GM21423 (cell line): ENCODE measurements at regions not wholly inside any gene's neighbourhood (a gene's known extent, or its start where the extent isn't known, plus 50 kb on each side); places are given as distances from the start of the nearest gene placed in this dataset.

Experiments
- ATAC-seq: cut with Tn5 transposase; IDR thresholded peaks from one replicate; pipeline ENCODE4 v1.9.1; 2021; ENCODE audit warnings: mild to moderate bottlenecking, moderate library complexity; ENCODE audit not compliant: unreplicated experiment

- no peak for ATAC-seq
These were observed 212.1 kb upstream of the RTL1 start for GRCh38 chr14:101115652-101116051.

DNA sequence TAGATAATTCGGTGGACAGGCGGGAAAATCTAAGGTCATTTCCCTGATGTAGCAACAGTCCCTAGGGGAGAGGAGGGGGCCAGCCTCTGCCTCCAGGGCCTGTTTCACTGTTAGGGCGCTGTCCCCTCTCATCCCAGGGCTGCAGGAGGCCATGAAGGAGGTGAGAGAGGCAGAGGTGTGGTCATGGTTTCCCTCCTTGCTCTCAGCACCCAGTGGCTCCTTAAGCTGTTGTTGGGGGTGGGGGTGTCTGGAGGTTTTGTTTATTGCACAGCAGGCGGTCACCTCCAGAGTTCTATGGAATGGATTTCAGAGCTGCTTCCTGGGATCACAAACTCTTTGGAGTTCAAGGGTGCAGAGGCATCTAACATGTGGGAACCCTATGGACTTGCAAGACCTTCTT is 212.5 kb upstream of the RTL1 start:
- ATAC-seq, result no peak

- ATAC-seq, result no peak
These were observed 213.1 kb upstream of the RTL1 start for GRCh38 chr14:101116486-101117130.

DNA sequence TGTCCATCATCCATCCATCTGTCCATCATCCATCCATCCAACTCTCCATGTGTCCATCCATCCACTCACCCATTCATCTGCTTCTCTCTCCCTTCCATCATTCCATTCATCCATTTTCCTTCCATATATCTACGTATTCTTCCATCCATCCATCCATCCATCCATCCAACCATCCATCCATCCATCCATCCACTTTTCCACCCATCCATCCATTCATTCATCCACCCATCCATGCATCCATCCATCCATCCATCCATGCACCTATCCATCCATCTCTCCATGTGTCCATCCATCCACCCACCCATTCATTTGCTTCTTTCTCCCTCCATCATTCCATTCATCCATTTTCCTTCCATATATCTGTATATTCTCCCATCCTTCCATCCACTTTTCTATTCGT is 214.0 kb upstream of the RTL1 start:
- ATAC-seq, result no peak

DNA sequence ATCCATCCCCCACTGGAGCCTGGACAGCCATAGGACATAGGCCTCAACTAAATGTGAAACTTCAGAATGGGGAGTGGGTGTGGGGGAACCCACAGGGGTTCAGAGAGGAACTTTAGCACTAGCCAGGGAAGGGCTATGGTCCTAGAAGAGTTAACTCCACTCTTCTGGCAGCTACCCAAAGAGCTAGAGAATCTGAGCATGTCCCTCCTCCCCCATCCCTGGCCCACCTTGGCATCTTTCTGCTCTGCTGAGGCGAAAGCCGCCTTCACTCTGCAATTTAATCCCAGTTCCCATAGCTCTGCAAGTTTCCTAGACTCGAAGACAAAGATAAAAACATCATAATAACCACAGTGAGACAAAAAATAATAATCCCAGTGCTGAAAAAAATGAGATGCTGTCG is 214.7 kb upstream of the RTL1 start:
- ATAC-seq, result no peak

DNA sequence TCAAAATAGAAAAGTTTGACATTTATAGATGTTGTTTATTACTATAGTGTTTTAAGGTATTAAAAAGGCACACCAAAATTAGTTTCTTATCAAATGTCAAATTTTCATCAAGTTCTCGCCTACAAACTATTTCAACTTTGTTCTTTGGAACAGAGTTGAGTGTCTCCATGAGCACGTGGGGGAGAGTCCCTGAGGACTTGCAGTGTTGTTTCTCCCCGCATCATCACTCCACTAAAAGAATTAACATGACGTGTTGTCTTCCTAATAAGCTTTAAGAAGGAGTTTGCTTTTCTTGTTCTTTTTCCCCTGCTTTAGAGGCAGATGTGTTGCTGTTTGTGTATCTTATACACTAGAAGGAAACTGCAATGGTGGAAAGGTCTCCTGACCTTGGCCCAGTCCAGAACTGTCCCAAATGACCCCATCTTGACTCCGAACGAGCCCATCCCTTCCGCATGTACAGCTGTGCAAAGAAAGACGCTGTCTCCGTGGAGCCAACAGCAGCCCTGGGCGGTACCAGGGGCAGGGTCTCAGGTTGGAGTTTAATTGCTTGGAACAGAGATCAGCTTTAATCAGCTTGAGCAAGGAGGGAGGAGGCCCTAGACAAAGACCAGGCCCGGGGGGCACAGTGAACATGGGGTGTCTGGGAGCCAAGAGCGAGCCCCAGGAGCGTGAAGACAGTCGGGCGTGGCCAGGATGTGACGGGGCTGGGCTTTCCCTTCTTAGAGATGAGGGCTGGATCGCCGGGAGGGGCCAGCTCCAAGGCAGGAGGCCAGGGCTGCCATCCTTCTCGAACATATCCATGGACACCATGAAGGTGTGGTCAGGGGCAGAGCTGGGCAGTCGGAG is 215.4 kb upstream of the RTL1 start:
- ATAC-seq, result no peak

- no peak for ATAC-seq
These were observed 216.5 kb upstream of the RTL1 start for GRCh38 chr14:101119830-101120571.

DNA sequence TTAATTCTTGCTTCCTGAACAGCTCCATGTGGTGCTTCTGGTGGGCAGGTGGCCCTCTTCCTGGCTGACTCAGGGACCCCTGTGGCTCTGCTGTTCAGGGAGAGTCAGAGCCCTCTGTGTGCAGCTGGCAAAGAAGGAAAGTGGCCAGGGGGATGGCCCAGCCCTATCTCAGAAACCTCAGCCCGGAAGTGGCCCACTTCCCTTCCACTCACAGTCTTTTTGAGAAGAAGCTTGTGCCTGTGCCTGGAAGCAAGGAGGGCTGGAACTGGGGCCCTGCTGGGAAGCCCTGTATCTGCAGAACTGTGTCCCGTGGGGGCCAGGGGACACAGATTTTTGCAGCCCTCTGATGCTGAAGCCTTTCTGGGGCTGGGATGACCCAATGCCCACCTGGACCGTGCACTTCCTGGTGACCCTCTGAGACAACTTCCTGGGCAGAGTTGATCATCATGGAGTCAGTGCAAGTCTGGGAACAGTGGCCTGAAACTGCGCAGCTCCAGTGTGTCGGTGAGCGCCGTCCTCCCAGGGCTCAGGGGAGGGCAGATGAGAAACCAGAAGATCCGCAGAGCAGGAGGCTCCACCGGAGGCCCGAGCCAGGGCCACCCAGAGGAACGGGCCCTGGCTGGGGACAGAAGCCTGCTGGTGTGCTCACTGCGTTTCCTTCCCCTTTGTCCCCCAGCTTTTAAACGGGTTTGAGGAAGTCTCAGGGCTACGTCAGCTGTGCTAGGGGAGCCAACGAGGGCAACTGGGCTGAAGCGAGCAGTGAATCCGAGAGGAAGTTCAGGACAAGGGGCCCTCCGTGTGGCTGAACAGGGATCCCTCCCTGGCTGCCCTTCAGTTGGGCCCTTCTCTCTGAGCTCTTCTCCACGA is 217.4 kb upstream of the RTL1 start:
- ATAC-seq, result peak; percentile 67

DNA sequence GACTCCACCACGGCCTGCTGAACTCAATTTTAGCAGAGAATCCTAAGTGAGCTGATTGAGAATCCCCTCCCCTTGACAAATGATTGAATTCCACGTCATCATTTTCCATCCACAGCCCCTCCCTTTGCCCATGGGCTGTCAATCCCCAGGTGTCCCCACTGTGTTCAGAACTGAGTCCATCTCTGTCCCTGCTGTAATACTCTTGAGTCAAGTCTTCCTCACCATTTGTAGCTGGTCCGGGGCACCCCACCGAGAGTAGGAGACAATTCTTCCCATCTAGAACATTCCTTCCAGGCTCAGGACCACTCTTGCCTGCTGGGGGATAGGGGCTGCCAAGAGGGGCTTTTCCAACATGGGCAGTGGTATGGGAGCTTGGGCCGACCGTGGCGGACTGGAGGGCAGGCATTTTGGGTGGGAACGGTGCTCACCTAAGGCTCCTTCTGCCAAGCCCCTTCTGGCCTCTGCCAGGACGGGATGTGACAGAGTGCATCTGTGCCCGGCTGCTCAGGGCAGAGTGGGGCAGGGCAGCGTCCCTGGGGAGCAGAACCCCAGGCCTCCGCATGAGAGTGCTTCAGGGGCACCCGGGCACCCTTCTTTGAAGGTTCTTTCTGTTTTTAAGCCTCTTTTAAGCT is 218.1 kb upstream of the RTL1 start:
- peak; percentile 22 for ATAC-seq

GRCh38 chr14:101122237-101123141 is 219.0 kb upstream of the RTL1 start:
- no peak for ATAC-seq

DNA sequence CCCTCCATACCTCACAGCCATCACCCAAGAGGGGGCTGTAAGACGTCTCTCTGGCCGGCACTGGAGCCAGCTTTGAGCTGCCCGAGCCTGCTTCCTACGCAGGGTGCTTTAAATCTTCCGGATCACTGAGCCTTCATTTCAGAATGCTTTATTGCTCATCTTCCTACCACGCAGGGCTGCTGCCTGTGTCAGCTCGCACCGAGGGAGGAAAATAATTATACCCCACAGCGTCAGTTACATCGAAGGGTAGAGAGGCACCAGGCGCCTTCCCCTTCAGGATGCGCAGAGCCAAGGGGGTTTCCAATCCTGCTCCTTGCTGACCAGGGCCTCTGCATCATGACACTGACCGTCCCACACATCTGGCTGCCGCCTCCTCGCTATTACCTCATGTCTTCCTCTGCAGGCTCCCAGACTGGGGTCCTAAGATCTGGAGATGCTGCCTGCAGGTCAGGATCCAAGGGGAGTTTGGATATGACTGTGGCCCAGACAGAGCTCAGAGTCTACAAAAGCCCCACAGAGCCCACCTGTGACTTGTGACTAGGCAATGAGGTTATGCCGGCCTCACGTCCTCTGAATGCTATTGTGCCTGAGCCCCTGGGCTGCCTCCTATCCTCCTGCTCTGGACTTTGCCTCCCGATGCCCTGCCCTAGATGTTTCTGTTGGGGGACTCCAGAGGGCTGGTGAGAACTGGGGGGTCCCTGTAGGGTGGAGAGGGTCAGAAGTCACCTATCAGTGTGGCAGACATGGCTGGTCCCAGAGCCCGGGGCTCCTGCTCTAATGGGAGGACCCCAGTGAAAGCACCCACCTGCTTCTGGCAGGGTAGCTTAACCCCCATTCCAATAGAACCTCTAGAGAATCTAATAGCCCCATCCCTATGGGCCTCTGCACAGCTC is 220.3 kb upstream of the RTL1 start:
- no peak for ATAC-seq

- no peak for ATAC-seq
These were observed 221.3 kb upstream of the RTL1 start for GRCh38 chr14:101124815-101125214.

GRCh38 chr14:101125313-101125712 is 221.8 kb upstream of the RTL1 start:
- ATAC-seq, result no peak

DNA sequence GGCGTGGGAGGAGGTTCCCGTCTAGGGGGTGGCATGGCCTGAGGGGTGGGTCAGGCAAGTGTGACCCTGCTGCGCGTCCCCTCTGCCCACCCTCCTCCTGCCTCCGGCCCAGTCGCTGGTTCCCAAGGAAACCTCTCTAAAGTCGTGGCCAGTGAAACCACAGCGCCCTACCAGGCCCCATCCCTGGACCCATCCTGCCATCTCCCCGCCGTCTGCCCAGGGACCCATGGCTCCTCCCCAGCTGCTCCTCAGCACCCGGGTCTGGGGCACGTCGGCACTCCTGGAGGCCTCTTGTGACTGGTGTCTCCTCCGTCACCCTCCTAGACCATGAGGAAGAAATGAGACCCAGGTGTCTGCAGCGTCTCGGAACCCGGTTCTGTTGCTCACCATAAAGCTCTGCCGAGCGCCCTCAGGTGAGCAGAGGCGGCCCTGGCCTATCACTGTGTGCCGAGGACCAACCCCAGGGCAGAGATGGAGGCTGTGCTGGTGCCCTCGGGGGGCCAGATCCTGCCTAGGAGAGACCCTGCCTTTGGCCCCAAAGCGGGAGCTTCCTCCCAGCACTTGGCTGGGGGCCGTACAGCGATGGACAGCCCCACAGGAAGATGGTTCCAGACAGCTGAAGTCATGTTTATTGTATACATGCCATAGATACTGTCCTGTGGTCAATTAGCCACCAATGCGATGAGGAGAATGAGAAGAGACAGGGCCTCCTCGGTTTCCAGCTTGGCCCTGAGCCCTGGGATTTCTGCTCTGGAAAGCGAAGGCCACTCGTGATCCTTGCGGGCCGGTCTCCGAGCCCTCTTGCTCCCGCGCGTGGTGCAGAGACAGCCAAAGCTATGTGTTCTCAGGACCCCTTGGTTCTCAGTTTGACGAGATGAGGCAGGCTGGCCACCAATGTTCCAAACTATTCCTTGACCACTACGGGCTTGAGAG is 222.5 kb upstream of the RTL1 start:
- ATAC-seq, result no peak

DNA sequence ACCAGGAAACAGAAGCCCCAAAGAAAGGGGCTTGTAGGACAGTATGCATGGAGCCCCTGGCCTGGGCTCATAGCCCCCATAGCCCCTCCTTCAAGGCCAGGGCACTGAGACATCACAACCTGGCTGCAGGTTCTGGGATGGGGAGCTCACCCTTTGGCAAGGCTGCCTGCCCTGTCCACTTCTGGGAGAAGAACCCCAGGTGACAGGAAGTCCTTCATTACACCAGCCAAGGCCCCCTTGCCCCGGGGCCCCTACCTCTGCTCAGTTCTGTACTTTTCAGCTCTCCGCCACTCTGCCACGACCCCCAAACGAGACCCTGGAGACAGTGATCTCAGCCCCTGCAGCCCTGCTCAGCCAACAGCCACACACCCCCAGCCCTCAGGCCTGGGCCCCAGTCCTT is 223.2 kb upstream of the RTL1 start:
- ATAC-seq, result no peak

DNA sequence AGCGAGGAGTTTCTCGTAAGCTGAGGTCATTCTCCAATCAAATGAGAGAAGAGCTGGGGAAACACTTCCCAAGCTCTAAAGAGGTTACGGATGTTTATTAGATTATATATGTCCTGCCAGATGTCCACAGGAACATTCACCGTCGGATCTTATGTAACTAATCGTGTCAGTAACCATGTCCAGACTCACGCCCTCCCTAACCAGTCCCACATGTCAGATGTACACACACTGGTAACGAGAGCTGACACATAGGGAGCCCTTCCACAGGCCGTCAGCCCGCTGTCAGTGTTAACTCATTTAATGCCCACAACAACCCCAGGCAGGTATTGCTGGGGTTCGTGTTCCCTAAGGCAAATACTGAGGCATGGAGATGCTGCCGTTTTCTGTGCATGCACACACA is 223.7 kb upstream of the RTL1 start:
- no peak for ATAC-seq
